Peyer's patch (tissue), 4 donors: ENCODE measurements at regions not wholly inside any gene's neighbourhood (a gene's known extent, or its start where the extent isn't known, plus 50 kb on each side); places are given as distances from the start of the nearest gene placed in this dataset.

Experiments used
- CTCF ChIP-seq, 6 experiments: fragments of 450-650 bp in 4 of 6; fragments of 200-600 bp in 2 of 6; sonication (generic) in 1 of 6; IDR thresholded peaks; one replicate each; pipeline ENCODE4 v1.5.1; 2017 to 2019; ENCODE audit warnings: antibody characterized with exemption in 6 of 6, mild to moderate bottlenecking in 3 of 6, moderate library complexity in 1 of 6
- POLR2A ChIP-seq, 2 donors: fragments of 450-650 bp; IDR thresholded peaks; one replicate each; pipeline ENCODE4 v1.5.1; 2017; ENCODE audit warnings: antibody characterized with exemption in 2 of 2, mild to moderate bottlenecking in 2 of 2, moderate library complexity in 2 of 2

DNA sequence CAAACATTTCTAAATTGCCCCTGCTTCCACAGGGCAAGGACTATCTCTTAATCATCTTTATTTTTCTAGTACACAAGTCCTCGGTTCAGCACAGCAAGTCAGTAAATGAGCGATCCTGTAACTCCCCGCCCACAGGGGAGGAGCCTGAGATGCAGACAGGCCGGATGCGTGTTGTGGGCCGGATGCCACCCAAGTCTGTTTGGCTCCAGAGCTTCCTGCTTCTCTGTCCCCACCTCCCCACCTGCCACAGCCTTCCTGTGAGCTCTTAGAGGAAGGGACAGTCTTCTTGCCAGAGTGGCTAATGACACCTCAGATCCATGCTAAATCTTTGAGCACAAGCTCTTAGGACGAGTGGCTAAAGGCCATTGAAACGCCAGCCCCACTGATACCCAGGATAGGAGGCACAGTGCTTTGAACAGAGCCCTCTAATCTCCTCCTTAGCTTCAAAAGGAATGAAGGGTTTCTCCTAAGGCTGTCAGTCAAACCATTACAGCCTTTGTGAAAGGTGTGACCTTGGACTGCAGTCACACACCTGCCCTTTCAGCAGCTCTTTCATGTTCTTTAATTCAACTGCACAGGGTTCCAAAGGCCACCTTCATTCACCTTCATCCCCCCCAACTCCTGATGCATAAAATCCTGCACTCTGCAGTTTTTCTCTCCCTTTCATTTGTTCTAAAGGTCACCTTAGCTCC lies 264.3 kb downstream of the TFAP2C start:
- TF ChIP-seq CTCF (IDR thresholded peaks at IDR 0.05) (no peak), POLR2A (IDR thresholded peaks at IDR 0.05) (no peak)
